ENCODE measurements at regions not wholly inside any gene's neighbourhood (a gene's known extent, or its start where the extent isn't known, plus 50 kb on each side); places are given as distances from the start of the nearest gene placed in this dataset.

DNA sequence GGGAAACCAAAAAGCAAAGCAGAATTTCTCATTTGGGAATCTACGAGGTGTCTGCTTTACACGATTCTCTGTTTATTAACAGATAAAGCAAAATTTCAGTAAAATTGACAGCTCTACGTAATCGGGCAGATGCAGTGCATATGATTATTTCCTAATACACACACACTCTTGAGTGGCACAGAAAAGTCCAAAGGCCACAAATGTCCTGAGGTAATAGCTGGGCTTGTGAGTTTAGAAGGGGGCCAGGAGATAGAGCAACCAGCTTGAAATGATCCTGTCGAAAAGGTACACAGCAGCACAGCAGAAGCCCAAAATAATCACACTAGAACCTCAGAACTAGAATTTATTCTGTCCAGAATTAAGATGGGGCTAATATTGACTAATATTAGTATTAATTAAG, 236.0 kb downstream of the FAT4 start (continued):
- TF ChIP-seq MTA3 (IDR thresholded peaks at IDR 0.05; ENCODE audit: borderline replicate concordance, low read length) (no peak), TCF12 (IDR thresholded peaks at IDR 0.05; ENCODE audit: low read depth, low read length) (no peak), SMARCA5 (IDR thresholded peaks at IDR 0.05) (no peak), CREM (IDR thresholded peaks at IDR 0.05; ENCODE audit: low read depth) (no peak)
- TF ChIP-seq, protein P1, sequence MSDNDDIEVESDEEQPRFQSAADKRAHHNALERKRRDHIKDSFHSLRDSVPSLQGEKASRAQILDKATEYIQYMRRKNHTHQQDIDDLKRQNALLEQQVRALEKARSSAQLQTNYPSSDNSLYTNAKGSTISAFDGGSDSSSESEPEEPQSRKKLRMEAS (IDR thresholded peaks at IDR 0.05; ENCODE audit: low read depth, low read length), result no peak
- TF ChIP-seq, protein P2, sequence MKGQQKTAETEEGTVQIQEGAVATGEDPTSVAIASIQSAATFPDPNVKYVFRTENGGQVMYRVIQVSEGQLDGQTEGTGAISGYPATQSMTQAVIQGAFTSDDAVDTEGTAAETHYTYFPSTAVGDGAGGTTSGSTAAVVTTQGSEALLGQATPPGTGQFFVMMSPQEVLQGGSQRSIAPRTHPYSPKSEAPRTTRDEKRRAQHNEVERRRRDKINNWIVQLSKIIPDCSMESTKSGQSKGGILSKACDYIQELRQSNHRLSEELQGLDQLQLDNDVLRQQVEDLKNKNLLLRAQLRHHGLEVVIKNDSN (IDR thresholded peaks at IDR 0.05; ENCODE audit: borderline replicate concordance, extremely low read length, insufficient read depth, low read depth, low read length), result no peak
- TF ChIP-seq, protein P3, sequence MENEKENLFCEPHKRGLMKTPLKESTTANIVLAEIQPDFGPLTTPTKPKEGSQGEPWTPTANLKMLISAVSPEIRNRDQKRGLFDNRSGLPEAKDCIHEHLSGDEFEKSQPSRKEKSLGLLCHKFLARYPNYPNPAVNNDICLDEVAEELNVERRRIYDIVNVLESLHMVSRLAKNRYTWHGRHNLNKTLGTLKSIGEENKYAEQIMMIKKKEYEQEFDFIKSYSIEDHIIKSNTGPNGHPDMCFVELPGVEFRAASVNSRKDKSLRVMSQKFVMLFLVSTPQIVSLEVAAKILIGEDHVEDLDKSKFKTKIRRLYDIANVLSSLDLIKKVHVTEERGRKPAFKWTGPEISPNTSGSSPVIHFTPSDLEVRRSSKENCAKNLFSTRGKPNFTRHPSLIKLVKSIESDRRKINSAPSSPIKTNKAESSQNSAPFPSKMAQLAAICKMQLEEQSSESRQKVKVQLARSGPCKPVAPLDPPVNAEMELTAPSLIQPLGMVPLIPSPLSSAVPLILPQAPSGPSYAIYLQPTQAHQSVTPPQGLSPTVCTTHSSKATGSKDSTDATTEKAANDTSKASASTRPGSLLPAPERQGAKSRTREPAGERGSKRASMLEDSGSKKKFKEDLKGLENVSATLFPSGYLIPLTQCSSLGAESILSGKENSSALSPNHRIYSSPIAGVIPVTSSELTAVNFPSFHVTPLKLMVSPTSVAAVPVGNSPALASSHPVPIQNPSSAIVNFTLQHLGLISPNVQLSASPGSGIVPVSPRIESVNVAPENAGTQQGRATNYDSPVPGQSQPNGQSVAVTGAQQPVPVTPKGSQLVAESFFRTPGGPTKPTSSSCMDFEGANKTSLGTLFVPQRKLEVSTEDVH (IDR thresholded peaks at IDR 0.05; ENCODE audit: low read depth, partially characterized antibody), result no peak
- TF ChIP-seq, protein P4, sequence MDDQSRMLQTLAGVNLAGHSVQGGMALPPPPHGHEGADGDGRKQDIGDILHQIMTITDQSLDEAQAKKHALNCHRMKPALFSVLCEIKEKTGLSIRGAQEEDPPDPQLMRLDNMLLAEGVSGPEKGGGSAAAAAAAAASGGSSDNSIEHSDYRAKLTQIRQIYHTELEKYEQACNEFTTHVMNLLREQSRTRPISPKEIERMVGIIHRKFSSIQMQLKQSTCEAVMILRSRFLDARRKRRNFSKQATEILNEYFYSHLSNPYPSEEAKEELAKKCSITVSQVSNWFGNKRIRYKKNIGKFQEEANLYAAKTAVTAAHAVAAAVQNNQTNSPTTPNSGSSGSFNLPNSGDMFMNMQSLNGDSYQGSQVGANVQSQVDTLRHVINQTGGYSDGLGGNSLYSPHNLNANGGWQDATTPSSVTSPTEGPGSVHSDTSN (IDR thresholded peaks at IDR 0.05; ENCODE audit: insufficient replicate concordance, low read depth, low read length), result no peak
- TF ChIP-seq, protein P5, sequence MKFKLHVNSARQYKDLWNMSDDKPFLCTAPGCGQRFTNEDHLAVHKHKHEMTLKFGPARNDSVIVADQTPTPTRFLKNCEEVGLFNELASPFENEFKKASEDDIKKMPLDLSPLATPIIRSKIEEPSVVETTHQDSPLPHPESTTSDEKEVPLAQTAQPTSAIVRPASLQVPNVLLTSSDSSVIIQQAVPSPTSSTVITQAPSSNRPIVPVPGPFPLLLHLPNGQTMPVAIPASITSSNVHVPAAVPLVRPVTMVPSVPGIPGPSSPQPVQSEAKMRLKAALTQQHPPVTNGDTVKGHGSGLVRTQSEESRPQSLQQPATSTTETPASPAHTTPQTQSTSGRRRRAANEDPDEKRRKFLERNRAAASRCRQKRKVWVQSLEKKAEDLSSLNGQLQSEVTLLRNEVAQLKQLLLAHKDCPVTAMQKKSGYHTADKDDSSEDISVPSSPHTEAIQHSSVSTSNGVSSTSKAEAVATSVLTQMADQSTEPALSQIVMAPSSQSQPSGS (IDR thresholded peaks at IDR 0.05; ENCODE audit: low read length), result no peak
